ENCODE measurements at regions not wholly inside any gene's neighbourhood (a gene's known extent, or its start where the extent isn't known, plus 50 kb on each side); places are given as distances from the start of the nearest gene placed in this dataset.
A peak's percentile ranks its signal among the peaks of the same experiment; 100 is the strongest.

GRCh38 chr14:100649173-100649519, 61.9 kb upstream of the BEGAIN start:
- H3K4me1 ChIP-seq, result no peaks in the 10 kb centered on the region
- intact Hi-C loops (cut with DNase I; ENCODE audit: low total_unique reads), result loop anchor here (10.0 kb wide), 1 partner anchor 264 kb away; no protein-coding TSS in a partner anchor
- TF ChIP-seq POLR2A (IDR thresholded peaks at IDR 0.05), result no peak
- TF ChIP-seq CTCF (IDR thresholded peaks at IDR 0.05), result no peak
- no peak overlapping the region for H3K27ac ChIP-seq
- no peaks in the 10 kb centered on the region for H3K27me3 ChIP-seq
- H3K4me3 ChIP-seq, result no peak overlapping the region
- DNase-seq, result no peak
- H3K36me3 ChIP-seq, result no peaks in the 10 kb centered on the region
- no peaks in the 10 kb centered on the region for H3K9me3 ChIP-seq

GRCh38 chr14:100651999-100652508, 64.8 kb upstream of the BEGAIN start:
- no peak for DNase-seq
- Histone ChIP-seq H3K27me3 (peaks cover 0 to 8% of the 10 kb centered on the region in 2 donors), H3K4me3 (no peak overlapping the region), H3K4me1 (no peaks in the 10 kb centered on the region), H3K36me3 (no peaks in the 10 kb centered on the region), H3K27ac (no peak overlapping the region), H3K9me3 (no peaks in the 10 kb centered on the region)
- TF ChIP-seq CTCF (IDR thresholded peaks at IDR 0.05), result no peak
- TF ChIP-seq POLR2A (IDR thresholded peaks at IDR 0.05), result no peak
- intact Hi-C loops (cut with DNase I; ENCODE audit: low total_unique reads), result loop anchor here (10.0 kb wide), 1 partner anchor 207 kb away; no protein-coding TSS in a partner anchor

- Histone ChIP-seq H3K27ac (no peak overlapping the region), H3K9me3 (no peaks in the 10 kb centered on the region), H3K4me1 (no peaks in the 10 kb centered on the region), H3K27me3 (peaks cover 0 to 8% of the 10 kb centered on the region in 2 donors), H3K36me3 (no peaks in the 10 kb centered on the region), H3K4me3 (no peak overlapping the region)
- intact Hi-C loops (cut with DNase I; ENCODE audit: low total_unique reads), result loop anchor here (10.0 kb wide), 1 partner anchor 208 kb away; no protein-coding TSS in a partner anchor
- DNase-seq, result no peak
- TF ChIP-seq POLR2A (IDR thresholded peaks at IDR 0.05) (no peak), CTCF (IDR thresholded peaks at IDR 0.05) (no peak)
Observed at GRCh38 chr14:100652744-100653143, 65.5 kb upstream of the BEGAIN start.

- Histone ChIP-seq H3K27me3 (peaks cover 0 to 8% of the 10 kb centered on the region in 2 donors), H3K4me3 (no peak overlapping the region), H3K4me1 (no peaks in the 10 kb centered on the region), H3K36me3 (no peaks in the 10 kb centered on the region), H3K27ac (no peak overlapping the region), H3K9me3 (no peaks in the 10 kb centered on the region)
- TF ChIP-seq CTCF (IDR thresholded peaks at IDR 0.05) (peak in 1 of 4 experiments; percentile 22), POLR2A (IDR thresholded peaks at IDR 0.05) (no peak)
- no peak for DNase-seq
- intact Hi-C loops (cut with DNase I; ENCODE audit: low total_unique reads), result loop anchor here (10.0 kb wide), 1 partner anchor 209 kb away; no protein-coding TSS in a partner anchor
Observed at GRCh38 chr14:100653409-100653808, 66.2 kb upstream of the BEGAIN start.

- Histone ChIP-seq H3K4me1 (no peaks in the 10 kb centered on the region), H3K9me3 (no peaks in the 10 kb centered on the region), H3K27me3 (peaks cover 0 to 8% of the 10 kb centered on the region in 2 donors), H3K36me3 (no peaks in the 10 kb centered on the region), H3K4me3 (no peak overlapping the region), H3K27ac (no peak overlapping the region)
- TF ChIP-seq CTCF (IDR thresholded peaks at IDR 0.05) (no peak), POLR2A (IDR thresholded peaks at IDR 0.05) (no peak)
- no peak for DNase-seq
- intact Hi-C loops (cut with DNase I; ENCODE audit: low total_unique reads), result loop anchor here (10.0 kb wide), 1 partner anchor 209 kb away; no protein-coding TSS in a partner anchor
Observed at GRCh38 chr14:100654025-100654813, 67.0 kb upstream of the BEGAIN start.
